ENCODE measurements at regions not wholly inside any gene's neighbourhood (a gene's known extent, or its start where the extent isn't known, plus 50 kb on each side); places are given as distances from the start of the nearest gene placed in this dataset.

- DNase-seq = no peak
Observed at GRCh38 chr4:4594285-4594920, 52.6 kb upstream of the STX18 start.

- no peak for DNase-seq
Observed at GRCh38 chr4:4593596-4594284, 51.9 kb upstream of the STX18 start.

GRCh38 chr4:4592414-4592813 is 50.6 kb upstream of the STX18 start:
- no peak for DNase-seq
